ENCODE measurements at regions not wholly inside any gene's neighbourhood (a gene's known extent, or its start where the extent isn't known, plus 50 kb on each side); places are given as distances from the start of the nearest gene placed in this dataset.

DNA sequence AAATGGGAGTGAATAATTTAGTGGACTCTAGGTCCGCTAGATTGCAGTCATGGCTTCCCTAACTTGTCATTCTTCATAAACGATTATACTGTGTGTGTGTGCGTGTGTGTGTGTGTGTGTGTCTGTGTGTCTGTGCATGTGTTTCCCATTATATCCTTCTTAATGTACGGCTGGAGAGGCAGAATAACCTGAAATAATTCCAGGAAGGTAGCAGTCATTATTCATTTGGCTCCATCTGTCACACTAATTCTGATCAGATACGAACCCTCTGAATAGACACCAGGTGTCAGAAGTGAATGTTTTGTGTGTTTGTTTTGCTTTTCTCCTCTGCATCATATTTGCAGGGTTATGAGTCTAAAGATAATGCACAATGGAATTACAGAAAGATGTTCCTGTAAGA is 372.9 kb downstream of the DOK5 start:
- Histone ChIP-seq H3K27ac (no peak overlapping the region), H3K4me3 (no peak overlapping the region)
- no peak for TF ChIP-seq CTCF (IDR thresholded peaks at IDR 0.05)
- no peak for DNase-seq (ENCODE audit: low spot score)

GRCh38 chr20:54846948-54847347 is 371.6 kb downstream of the DOK5 start:
- DNase-seq (ENCODE audit: low spot score), result no peak
- TF ChIP-seq CTCF (IDR thresholded peaks at IDR 0.05), result no peak
- Histone ChIP-seq H3K27ac (no peak overlapping the region), H3K4me3 (no peak overlapping the region)

- DNase-seq (ENCODE audit: low spot score), result no peak
- H3K27ac ChIP-seq, result no peak overlapping the region
- H3K4me3 ChIP-seq, result no peak overlapping the region
- TF ChIP-seq CTCF (IDR thresholded peaks at IDR 0.05), result no peak
These were observed 369.0 kb downstream of the DOK5 start for GRCh38 chr20:54844346-54844745.

DNA sequence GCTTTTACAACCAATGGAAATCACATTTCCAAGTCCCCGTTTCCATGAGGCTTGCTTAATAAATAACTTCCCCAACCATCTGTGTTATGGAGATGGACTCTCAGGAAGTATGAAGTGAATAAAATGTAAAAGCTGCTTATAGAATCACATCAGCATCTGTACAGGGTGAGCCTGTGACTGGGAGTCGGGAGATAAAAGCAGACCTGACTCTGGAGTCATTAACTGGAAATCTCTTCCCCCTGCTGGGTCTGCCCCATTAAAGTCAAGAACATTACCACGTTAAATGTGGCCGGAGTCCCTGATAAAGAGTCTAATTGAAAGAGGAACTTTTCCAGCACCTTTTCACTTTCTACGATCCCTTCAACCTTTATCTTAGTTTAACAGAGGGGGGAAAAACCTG is 368.5 kb downstream of the DOK5 start:
- Histone ChIP-seq H3K27ac (no peak overlapping the region), H3K4me3 (no peak overlapping the region)
- no peak for TF ChIP-seq CTCF (IDR thresholded peaks at IDR 0.05)
- no peak for DNase-seq (ENCODE audit: low spot score)

GRCh38 chr20:54843431-54843830 is 368.0 kb downstream of the DOK5 start:
- TF ChIP-seq CTCF (IDR thresholded peaks at IDR 0.05), result no peak
- Histone ChIP-seq H3K4me3 (no peak overlapping the region), H3K27ac (no peak overlapping the region)
- DNase-seq (ENCODE audit: low spot score), result no peak

GRCh38 chr20:54839224-54839623 is 363.8 kb downstream of the DOK5 start:
- DNase-seq (ENCODE audit: low spot score), result no peak
- H3K4me3 ChIP-seq, result no peak overlapping the region

GRCh38 chr20:54837226-54837625 is 361.8 kb downstream of the DOK5 start:
- no peak for DNase-seq (ENCODE audit: low spot score)
- Histone ChIP-seq H3K4me3 (no peak overlapping the region), H3K27ac (no peak overlapping the region)
- no peak for TF ChIP-seq CTCF (IDR thresholded peaks at IDR 0.05)

More at GRCh38 chr20:54839224-54839623, 363.8 kb downstream of the DOK5 start:
- no peak overlapping the region for H3K27ac ChIP-seq
- no peak for TF ChIP-seq CTCF (IDR thresholded peaks at IDR 0.05)
